ENCODE measurements at regions not wholly inside any gene's neighbourhood (a gene's known extent, or its start where the extent isn't known, plus 50 kb on each side); places are given as distances from the start of the nearest gene placed in this dataset.

DNA sequence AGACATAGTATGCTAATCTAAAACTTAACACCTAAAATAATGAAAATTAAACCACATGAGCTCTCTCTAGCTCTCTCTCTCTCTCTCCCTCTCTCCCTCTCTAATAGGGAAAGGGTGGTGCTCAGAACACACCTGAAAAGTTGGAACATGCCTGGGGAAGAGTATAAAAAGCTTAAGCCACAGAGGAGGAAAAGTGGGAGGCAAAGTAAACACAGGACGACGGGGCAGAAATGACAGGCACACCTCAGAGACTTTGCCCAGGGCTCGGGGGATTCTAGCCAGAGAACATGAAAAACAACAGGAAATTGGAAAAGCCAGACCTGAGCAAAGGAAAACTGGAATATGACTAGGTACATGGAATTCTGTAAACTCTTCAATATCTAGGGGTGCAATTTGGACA lies 666.1 kb downstream of the BCL11A start (continued):
- TF ChIP-seq, protein P1, sequence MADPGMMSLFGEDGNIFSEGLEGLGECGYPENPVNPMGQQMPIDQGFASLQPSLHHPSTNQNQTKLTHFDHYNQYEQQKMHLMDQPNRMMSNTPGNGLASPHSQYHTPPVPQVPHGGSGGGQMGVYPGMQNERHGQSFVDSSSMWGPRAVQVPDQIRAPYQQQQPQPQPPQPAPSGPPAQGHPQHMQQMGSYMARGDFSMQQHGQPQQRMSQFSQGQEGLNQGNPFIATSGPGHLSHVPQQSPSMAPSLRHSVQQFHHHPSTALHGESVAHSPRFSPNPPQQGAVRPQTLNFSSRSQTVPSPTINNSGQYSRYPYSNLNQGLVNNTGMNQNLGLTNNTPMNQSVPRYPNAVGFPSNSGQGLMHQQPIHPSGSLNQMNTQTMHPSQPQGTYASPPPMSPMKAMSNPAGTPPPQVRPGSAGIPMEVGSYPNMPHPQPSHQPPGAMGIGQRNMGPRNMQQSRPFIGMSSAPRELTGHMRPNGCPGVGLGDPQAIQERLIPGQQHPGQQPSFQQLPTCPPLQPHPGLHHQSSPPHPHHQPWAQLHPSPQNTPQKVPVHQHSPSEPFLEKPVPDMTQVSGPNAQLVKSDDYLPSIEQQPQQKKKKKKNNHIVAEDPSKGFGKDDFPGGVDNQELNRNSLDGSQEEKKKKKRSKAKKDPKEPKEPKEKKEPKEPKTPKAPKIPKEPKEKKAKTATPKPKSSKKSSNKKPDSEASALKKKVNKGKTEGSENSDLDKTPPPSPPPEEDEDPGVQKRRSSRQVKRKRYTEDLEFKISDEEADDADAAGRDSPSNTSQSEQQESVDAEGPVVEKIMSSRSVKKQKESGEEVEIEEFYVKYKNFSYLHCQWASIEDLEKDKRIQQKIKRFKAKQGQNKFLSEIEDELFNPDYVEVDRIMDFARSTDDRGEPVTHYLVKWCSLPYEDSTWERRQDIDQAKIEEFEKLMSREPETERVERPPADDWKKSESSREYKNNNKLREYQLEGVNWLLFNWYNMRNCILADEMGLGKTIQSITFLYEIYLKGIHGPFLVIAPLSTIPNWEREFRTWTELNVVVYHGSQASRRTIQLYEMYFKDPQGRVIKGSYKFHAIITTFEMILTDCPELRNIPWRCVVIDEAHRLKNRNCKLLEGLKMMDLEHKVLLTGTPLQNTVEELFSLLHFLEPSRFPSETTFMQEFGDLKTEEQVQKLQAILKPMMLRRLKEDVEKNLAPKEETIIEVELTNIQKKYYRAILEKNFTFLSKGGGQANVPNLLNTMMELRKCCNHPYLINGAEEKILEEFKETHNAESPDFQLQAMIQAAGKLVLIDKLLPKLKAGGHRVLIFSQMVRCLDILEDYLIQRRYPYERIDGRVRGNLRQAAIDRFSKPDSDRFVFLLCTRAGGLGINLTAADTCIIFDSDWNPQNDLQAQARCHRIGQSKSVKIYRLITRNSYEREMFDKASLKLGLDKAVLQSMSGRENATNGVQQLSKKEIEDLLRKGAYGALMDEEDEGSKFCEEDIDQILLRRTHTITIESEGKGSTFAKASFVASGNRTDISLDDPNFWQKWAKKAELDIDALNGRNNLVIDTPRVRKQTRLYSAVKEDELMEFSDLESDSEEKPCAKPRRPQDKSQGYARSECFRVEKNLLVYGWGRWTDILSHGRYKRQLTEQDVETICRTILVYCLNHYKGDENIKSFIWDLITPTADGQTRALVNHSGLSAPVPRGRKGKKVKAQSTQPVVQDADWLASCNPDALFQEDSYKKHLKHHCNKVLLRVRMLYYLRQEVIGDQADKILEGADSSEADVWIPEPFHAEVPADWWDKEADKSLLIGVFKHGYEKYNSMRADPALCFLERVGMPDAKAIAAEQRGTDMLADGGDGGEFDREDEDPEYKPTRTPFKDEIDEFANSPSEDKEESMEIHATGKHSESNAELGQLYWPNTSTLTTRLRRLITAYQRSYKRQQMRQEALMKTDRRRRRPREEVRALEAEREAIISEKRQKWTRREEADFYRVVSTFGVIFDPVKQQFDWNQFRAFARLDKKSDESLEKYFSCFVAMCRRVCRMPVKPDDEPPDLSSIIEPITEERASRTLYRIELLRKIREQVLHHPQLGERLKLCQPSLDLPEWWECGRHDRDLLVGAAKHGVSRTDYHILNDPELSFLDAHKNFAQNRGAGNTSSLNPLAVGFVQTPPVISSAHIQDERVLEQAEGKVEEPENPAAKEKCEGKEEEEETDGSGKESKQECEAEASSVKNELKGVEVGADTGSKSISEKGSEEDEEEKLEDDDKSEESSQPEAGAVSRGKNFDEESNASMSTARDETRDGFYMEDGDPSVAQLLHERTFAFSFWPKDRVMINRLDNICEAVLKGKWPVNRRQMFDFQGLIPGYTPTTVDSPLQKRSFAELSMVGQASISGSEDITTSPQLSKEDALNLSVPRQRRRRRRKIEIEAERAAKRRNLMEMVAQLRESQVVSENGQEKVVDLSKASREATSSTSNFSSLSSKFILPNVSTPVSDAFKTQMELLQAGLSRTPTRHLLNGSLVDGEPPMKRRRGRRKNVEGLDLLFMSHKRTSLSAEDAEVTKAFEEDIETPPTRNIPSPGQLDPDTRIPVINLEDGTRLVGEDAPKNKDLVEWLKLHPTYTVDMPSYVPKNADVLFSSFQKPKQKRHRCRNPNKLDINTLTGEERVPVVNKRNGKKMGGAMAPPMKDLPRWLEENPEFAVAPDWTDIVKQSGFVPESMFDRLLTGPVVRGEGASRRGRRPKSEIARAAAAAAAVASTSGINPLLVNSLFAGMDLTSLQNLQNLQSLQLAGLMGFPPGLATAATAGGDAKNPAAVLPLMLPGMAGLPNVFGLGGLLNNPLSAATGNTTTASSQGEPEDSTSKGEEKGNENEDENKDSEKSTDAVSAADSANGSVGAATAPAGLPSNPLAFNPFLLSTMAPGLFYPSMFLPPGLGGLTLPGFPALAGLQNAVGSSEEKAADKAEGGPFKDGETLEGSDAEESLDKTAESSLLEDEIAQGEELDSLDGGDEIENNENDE (IDR thresholded peaks at IDR 0.05; ENCODE audit: insufficient replicate concordance, low read length) = no peak
- TF ChIP-seq PHF8 (conservative IDR thresholded peaks at IDR 0.05; ENCODE audit: low read depth, low read length) = no peak
- no peak for TF ChIP-seq GABPA (IDR thresholded peaks at IDR 0.05; ENCODE audit: borderline replicate concordance, insufficient read depth, low read length)
- TF ChIP-seq SP2 (IDR thresholded peaks at IDR 0.05; ENCODE audit: low read length) = no peak
- TF ChIP-seq BACH1 (IDR thresholded peaks at IDR 0.05; ENCODE audit: low read length) = no peak
